Midbrain (tissue), 1 donor: ENCODE measurements at regions not wholly inside any gene's neighbourhood (a gene's known extent, or its start where the extent isn't known, plus 50 kb on each side); places are given as distances from the start of the nearest gene placed in this dataset.

Experiments
- DNase-seq: peaks from one replicate; lab custom pipeline; 2025; lab: John Stamatoyannopoulos, UW

DNA sequence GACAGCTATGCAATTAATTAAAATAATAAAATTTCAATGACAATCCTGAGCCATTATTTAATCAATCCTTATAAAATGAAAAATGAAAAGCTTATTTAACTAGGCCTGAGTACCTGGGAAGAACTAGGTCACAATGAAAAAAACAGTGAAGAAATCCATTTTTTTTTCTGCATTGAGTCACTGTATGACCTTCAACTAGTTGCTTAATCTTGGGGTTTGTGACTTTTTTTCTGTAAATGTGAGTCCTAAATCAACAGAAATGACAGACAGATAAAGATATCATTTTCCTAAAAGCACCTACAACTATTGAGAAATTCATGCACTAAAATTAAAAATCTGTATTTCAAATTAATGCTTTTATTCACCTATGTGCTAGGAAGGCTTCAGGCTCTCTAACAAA, 96.8 kb downstream of the TMEM26 start:
- no peak for DNase-seq

GRCh38 chr10:61355211-61355610, 98.0 kb downstream of the TMEM26 start:
- no peak for DNase-seq

DNA sequence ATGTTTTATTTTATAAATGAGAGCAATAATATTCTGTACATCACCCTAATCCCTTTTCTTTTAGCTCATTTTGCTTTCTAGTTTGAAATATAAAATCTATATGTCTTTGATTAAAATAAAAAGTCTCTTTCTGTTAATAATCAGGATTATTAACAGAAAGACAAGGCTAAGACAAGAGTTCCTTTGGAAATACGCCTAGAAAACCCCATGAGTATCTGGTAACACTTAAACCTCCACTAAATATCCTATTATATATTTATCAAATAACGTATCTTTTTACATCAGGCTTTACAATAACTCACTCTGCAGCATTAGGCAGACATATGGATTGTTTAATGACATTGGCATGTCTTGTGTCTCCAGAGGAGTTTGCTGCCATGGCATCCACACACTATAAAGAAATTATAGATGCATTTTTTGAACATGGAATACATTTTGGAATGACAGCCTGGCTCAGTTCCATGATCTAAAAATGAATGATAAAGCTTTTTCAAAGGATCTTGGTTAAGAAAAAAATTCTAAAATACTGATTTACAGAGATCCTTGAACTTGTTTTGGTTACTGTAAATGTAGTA, 98.7 kb downstream of the TMEM26 start:
- DNase-seq: no peak

- DNase-seq: no peak
Observed at GRCh38 chr10:61350794-61351193, 102.4 kb downstream of the TMEM26 start.

DNA sequence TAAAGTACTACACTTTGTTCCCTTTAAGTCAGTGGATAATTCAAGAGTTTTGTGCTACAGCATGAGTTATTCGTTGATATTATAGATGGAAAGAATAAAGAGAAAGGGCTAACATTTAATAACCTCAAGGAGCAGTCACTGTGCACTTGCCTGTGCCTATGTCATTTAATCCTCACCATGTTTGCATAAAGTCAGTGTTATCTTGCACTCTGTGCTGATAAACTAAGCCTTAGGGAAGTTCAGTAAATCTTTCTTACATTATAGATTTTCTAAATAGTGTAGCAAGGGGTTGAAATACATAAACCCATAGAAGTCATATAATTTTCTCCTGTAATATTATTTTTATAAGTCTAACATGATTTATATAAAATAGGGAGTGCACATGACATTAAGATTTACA, 103.1 kb downstream of the TMEM26 start:
- DNase-seq: no peak

- no peak for DNase-seq
Observed at GRCh38 chr10:61346796-61347413, 106.3 kb downstream of the TMEM26 start.

DNA sequence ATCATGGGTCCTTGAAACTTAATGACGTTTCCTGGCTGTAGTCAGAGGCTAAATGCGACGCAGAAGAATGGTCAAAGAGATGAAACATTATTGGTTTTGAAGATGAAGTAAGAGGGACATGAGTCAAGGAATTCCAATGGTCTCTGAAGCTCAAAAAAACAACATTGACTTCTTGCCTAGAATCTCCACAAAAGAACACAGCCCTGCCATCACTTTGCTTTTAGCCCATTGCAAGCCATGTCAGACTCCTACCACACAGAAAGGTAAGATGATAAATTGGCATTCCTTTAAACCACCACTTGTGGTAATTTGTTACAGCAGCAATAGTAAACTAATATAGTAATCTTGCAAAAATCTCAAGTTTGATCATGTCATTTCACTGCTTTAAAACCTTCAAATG, 109.4 kb downstream of the TMEM26 start:
- DNase-seq: no peak

DNA sequence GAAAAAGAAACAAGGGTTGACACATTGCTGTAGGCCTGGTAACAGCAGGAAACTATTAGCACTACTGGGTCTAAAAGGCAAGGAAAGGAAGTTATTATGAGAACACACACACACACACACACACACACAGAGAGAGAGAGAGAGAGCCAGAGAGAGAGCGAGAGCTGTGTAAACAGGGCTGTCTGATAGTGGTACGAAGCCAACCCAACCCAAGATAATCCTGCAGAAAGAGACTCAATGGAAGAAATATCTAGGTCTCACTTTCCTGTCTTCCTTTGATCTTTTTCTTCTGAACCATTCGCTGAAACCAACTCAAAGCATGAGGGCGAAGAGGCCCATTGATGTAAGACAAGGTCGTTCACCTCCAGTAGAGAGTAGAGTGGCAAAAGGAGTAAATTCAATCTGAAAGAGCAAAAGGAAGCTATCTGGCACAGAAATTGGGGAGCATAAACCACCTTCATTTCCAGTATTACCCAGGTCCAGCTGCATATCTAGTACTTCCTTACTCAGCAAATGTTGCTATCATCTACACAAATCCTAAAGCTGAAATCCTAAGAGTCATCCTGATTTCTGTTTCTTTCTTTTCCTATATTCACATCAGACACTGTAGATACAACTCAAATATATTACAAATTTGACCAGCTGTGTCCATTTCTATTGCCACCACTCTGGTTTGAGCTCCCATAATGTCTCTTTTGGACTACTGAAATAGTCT, 110.2 kb downstream of the TMEM26 start:
- DNase-seq: no peak

- no peak for DNase-seq
Observed at GRCh38 chr10:61341008-61341407, 112.2 kb downstream of the TMEM26 start.

DNA sequence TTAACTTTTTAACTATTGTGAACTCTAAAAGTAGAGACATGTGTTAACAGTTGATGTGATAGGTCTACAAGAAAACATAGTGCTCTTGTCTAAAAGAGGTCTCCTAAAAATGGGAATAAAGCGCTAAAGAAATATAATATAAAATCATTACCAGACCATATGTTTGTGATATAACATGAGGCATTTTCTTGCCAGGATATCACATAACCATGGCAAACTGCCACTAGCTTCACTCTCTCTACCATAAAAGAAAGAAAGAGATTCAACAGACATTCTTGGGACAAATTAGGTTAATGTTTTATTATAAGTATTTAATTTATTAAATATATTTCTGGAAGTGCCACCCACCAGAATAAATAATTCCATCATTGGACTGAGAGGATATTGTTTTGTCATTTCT, 115.0 kb downstream of the TMEM26 start:
- DNase-seq: no peak

- no peak for DNase-seq
Observed at GRCh38 chr10:61337741-61338140, 115.4 kb downstream of the TMEM26 start.

GRCh38 chr10:61336831-61337230, 116.3 kb downstream of the TMEM26 start:
- no peak for DNase-seq

DNA sequence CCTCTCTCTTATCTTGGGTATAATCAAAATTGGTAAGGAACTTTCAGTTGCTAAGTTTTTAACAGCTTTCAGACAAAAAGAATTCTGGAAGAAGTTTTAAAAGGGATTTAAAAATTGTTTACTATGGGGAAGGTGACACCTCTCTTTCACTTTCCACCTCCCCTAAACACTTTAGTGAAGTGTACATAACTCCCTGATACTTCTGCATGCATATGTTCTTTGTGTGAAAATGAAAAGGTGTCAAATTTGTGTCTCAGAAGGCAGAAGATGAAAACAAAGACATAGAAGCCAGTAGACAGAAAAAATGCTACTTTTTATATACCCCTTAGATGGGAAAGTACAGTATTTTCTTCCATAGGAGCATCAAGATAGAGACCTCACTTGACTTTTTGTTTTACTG, 117.8 kb downstream of the TMEM26 start:
- no peak for DNase-seq

DNA sequence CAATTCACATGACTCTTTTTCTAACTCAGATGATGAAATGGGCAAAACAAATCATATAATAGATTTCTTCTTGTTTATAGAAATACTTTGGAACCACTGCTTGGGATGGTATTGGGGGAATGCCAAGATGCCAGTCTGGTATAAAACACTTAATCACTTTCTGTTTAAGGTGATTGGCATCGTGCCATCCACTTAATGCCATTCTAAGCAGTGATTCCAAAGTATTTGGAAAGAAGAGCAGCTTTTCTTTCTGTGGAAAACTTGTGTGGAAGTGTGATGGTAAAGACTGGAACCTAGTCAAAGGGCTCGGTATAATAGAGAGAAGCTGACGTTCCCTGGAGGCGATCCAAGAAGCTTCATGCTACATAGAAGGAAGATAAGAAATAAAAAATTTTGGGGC, 120.6 kb downstream of the TMEM26 start:
- no peak for DNase-seq

DNA sequence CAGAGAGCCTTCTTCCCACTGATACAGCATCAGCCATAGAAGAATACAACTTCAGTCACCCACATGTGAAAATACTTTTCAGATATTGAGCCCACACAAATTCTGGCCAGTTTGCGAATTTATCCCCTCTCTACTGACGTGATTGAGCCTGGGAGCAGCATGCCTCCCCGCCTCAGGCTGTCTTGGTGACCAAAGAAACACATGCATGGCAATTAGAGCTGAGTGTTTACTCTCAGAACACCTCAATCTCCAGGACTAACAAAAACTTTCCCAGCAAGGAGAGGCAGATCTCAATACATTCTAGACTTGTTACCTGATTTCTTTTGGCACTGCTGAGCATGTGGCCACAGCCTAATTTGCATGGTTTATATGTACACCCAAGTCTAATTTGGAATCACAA, 122.5 kb downstream of the TMEM26 start:
- DNase-seq: no peak

DNA sequence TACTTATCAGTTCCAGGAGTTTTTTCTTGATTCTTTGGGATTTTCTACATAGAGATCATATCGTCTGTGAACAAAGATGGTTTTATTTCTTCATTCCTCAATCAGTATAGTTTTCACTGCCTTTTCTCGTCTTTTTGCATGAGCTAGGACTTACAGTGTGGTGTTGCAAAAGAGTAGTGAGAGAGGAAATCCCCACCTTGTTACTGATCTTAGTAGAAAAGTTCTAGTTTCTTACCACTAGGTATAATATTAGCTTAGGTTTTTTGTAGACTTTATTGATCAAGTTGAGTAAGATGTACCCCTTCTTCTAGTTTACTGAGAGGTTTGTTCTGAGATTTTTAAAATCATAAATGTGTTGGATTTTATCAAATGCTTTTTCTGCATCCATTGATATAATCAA, 123.3 kb downstream of the TMEM26 start:
- DNase-seq: no peak

DNA sequence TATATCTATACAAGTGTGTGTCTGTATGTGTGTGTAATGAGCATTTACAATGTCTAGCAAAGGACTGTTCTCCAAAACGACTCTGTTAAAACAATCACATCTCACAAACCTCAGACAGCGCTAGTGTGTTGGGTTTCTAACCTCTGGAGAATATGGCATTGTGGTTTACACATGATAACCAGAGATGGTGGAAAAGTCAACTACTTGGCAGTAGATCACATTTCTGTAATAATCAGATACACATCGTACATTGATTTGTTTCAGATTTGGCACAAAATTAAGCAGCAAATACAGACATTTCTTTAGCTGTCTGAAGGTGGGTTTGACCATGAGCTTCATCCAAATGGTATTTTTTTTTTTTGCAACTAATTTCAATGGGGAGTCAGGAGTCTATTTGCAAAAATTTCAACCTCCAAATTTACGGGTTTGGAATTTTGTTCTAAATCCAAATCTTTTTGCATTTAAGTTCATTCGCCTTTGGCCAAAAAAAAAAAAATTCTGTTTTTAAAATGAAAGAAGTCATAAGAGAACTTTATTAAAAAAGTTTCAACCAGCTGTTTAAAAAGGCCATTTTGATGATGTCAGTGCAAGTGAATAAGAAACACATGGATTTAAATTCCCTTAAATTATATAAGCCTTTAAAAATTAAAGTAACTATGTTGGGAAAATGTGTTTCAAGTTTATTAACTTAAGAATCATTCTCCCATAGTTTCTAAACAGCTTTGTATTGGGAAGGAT, 127.8 kb downstream of the TMEM26 start:
- DNase-seq: no peak

DNA sequence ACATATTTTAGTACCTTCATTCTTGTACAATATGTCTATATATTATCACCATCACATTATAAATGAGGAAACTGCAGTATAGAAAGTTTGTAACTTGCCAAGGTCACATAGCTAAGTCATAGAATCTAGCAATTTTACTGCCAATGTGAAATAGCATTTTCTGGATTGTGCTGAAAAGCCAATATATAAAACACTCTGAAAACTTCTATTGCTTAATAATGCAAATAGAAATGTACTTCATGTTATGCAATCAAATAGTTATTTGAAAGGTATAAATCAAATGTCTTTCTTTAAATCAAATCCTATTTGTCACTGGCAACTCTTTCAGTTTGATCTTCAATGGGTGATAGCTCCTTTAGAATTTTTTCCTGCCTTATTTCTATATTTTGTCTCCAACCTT, 129.5 kb downstream of the TMEM26 start:
- DNase-seq: no peak

DNA sequence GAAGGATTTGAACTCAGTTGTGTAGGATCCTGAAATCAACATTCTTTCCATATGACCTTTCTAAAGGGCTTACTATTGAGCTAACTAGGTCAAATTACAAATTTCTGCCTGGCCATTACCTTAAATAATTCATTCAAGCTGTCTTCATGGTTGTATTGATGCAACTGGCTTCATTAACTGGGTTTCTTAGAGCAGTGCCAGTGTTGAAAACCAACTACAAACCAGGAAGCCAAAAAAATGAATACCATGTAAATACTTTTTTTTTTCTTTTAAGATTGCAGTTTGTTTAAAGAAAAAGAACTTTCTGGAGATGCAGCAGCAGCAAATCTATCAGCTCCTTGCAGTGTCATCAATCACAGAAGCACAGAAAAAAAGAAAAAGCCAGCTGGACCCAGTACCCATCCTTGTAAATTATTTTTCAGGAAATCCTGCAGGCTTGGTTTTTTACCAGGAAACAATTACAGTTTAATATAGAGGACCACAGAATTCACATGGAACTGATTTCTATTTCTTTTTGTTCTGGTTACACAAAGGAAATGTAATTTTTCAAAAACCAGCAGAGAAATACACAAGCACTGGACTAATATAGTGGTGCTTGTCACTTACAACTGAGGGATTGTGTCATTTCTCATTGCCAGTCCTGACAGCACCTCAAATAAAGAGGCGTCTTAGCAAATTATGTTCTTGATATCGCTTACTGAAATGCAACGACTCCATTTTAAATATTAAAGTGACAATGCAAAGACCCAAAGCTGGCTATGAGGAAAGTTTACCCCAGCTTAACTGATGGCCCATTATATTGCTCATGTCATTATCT, 131.9 kb downstream of the TMEM26 start:
- no peak for DNase-seq

DNA sequence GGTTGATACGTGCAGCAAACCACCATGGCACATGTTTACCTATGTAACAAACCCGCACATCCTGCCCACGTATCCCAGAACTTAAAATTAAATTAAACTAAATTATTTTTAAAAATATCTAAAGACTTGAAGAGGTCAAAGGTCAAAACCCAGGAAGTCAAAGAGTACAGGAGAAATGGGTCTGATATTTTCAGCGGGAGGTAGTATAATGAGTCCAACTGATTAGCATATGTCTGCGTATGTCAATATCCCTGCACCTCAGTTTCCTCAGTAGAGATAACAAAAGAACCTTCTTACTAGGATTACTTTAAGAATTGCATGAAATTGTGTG, 133.0 kb downstream of the TMEM26 start:
- no peak for DNase-seq

DNA sequence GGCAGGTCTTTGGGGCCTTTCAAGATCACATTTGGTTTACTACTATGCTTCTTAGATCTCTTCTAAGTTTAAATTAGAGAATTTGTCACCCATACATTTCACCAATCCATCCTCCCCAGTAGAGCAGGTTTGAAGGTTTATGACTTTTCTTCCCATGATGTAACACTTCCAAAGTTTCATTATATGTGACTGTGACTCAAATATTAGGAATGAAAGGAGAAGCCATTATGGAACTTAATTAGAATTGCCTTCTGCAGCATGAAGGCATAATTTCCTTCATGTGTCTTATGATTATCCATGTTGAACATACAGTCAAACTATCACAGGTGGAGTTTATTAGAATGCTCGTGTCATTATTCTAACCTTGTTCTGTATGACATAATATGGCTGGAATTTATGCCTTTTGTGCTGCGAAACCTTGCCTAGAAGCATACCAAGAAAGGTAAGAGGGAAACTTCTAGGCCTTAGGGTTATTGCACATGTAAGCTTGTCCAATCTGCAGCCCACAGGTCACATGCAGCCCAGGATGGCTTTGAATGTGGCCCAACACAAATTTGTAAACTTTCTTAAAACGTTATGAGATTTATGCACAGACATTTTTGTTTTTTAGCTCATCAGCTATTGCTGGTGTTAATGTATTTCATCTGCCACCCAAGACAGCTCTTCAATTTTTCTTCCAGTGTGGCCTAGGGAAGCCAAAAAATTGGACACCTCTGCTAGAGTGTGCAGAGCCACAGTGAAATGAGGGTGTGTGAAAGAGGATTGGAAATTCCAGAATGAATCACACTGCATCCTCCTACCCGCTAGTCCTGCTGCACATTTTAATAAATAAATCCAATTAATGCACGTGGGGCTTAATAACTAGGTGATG, 133.6 kb downstream of the TMEM26 start:
- no peak for DNase-seq
